SK-N-SH (cell line): ENCODE measurements at regions not wholly inside any gene's neighbourhood (a gene's known extent, or its start where the extent isn't known, plus 50 kb on each side); places are given as distances from the start of the nearest gene placed in this dataset.

Experiments
- CTCF ChIA-PET: fragments of 300-600, 350-600 bp; formaldehyde crosslinking; extraction: SDS; loops from one replicate; lab custom pipeline; 2021; lab: Yijun Ruan, JAX
- POLR2A ChIA-PET: fragments of 350-600 bp; sonication (Branson Sonifier 250); formaldehyde crosslinking; extraction: SDS; loops from one replicate; lab custom pipeline; 2020; ENCODE audit warnings: antibody characterized with exemption, inconsistent platforms; lab: Yijun Ruan, JAX
- DNase-seq: peaks from one replicate; pipeline ENCODE4 v3.0.0; 2012
- H2AFZ ChIP-seq: fragments of 200-600 bp; sonication (generic); 2 replicates; pipeline ENCODE4 v1.8.1; 2016; ENCODE audit warnings: antibody characterized with exemption, mild to moderate bottlenecking, low read depth
- H3F3A ChIP-seq: fragments of 200-600 bp; sonication (generic); replicated peaks from 2 replicates; pipeline ENCODE3; 2016; ENCODE audit warnings: antibody characterized with exemption, mild to moderate bottlenecking; ENCODE audit not compliant: insufficient read depth
- H3K27ac ChIP-seq, 2 experiments: fragments of 200-500 bp in 1 of 2; fragments of 200-600 bp in 1 of 2; sonication (Bioruptor generic) in 1 of 2; sonication (generic), shearing (Covaris generic) in 1 of 2; 2 replicates each; pipeline versions ENCODE4 v1.5.1 to v1.6.1; 2014 to 2016; ENCODE audit warnings: low read depth in 2 of 2, inconsistent platforms in 1 of 2, low read length in 1 of 2, mild to moderate bottlenecking in 1 of 2, mixed read lengths in 1 of 2
- H3K27me3 ChIP-seq: fragments of 200-600 bp; sonication (generic), shearing (Covaris generic); 2 replicates; pipeline ENCODE4 v1.6.1; 2016; ENCODE audit warnings: mixed run types; ENCODE audit not compliant: insufficient read depth
- H3K36me3 ChIP-seq, 2 experiments: fragments of 200-500 bp in 1 of 2; fragments of 200-600 bp in 1 of 2; sonication (Bioruptor generic) in 1 of 2; sonication (generic) in 1 of 2; replicated peaks in 1 of 2; 2 replicates each; pipeline versions ENCODE3 to v1.5.1; 2014 to 2016; ENCODE audit warnings: low read length in 1 of 2, mild to moderate bottlenecking in 1 of 2; ENCODE audit not compliant: insufficient read depth in 2 of 2, control insufficient read depth in 1 of 2
- H3K4me1 ChIP-seq, 2 experiments: fragments of 200-500 bp in 1 of 2; fragments of 200-600 bp in 1 of 2; sonication (Bioruptor generic) in 1 of 2; sonication (generic), shearing (Covaris generic) in 1 of 2; 2 replicates each; pipeline versions ENCODE4 v1.5.1 to v1.6.1; 2014 to 2016; ENCODE audit warnings: low read depth in 1 of 2, low read length in 1 of 2, mixed run types in 1 of 2; ENCODE audit not compliant: insufficient read depth in 2 of 2, control insufficient read depth in 1 of 2
- H3K4me2 ChIP-seq: fragments of 200-600 bp; sonication (generic), shearing (Covaris generic); 2 replicates; pipeline ENCODE4 v1.6.1; 2017; ENCODE audit warnings: mixed run types
- H3K4me3 ChIP-seq, 2 experiments: fragments of 200-500 bp in 1 of 2; fragments of 200-600 bp in 1 of 2; sonication (Bioruptor generic) in 1 of 2; sonication (generic), shearing (Covaris generic) in 1 of 2; 2 replicates each; pipeline versions ENCODE4 v1.5.1 to v1.8.1; 2014 to 2016; ENCODE audit warnings: low read depth in 2 of 2, inconsistent platforms in 1 of 2, low read length in 1 of 2, mild to moderate bottlenecking in 1 of 2, mixed read lengths in 1 of 2, moderate library complexity in 1 of 2
- H3K79me2 ChIP-seq: fragments of 200-600 bp; sonication (generic); 2 replicates; pipeline ENCODE4 v1.8.1; 2017; ENCODE audit warnings: mild to moderate bottlenecking; ENCODE audit not compliant: insufficient read depth
- H3K9ac ChIP-seq: fragments of 200-600 bp; sonication (generic); 2 replicates; pipeline ENCODE4 v1.6.1; 2017; ENCODE audit warnings: mixed run types
- H3K9me2 ChIP-seq: fragments of 200-600 bp; sonication (generic); 2 replicates; pipeline ENCODE4 v1.6.1; 2017; ENCODE audit warnings: mixed run types
- H3K9me3 ChIP-seq: fragments of 200-600 bp; sonication (generic); 2 replicates; pipeline ENCODE4 v1.6.1; 2017; ENCODE audit warnings: mixed run types, mild to moderate bottlenecking, moderate library complexity
- H4K20me1 ChIP-seq: fragments of 200-600 bp; sonication (generic); 2 replicates; pipeline ENCODE4 v1.6.1; 2017; ENCODE audit warnings: mild to moderate bottlenecking, mixed run types; ENCODE audit not compliant: insufficient read depth
- FOSL2 ChIP-seq: IDR thresholded peaks from 2 replicates; pipeline ENCODE4 v1.4.0; 2012; ENCODE audit warnings: low read depth, mild to moderate bottlenecking, moderate library complexity, borderline replicate concordance
- GABPA ChIP-seq: IDR thresholded peaks from 2 replicates; pipeline ENCODE4 v1.4.0; 2012; ENCODE audit warnings: low read depth, mild to moderate bottlenecking
- IRF3 ChIP-seq: fragments of 150-350 bp; IDR thresholded peaks from 2 replicates; pipeline ENCODE4 v1.6.1; 2016; ENCODE audit warnings: mild to moderate bottlenecking, low read depth, low read length
- MEF2A ChIP-seq: IDR thresholded peaks from 2 replicates; pipeline ENCODE4 v1.4.0; 2012; ENCODE audit warnings: low read depth, borderline replicate concordance
- MXI1 ChIP-seq: IDR thresholded peaks from 2 replicates; pipeline ENCODE4 v1.6.1; 2012; ENCODE audit warnings: mild to moderate bottlenecking, low read depth, low read length, improper control_type of control experiment
- NFIC ChIP-seq: IDR thresholded peaks from 2 replicates; pipeline ENCODE4 v1.4.0; 2012; ENCODE audit warnings: borderline replicate concordance
- RCOR1 ChIP-seq: fragments of 150-350 bp; IDR thresholded peaks from 2 replicates; pipeline ENCODE4 v1.6.1; 2017; ENCODE audit warnings: antibody characterized with exemption, low read length
- RFX5 ChIP-seq: IDR thresholded peaks from 2 replicates; pipeline ENCODE4 v1.6.1; 2012; ENCODE audit warnings: mild to moderate bottlenecking, improper control_type of control experiment, low read length
- RXRA ChIP-seq: IDR thresholded peaks from 2 replicates; pipeline ENCODE4 v1.4.0; 2012; ENCODE audit warnings: low read depth, mild to moderate bottlenecking, borderline replicate concordance
- SMC3 ChIP-seq: IDR thresholded peaks from 2 replicates; pipeline ENCODE4 v1.6.1; 2012; ENCODE audit warnings: low read depth, low read length, improper control_type of control experiment
- TEAD4 ChIP-seq: IDR thresholded peaks from 2 replicates; pipeline ENCODE4 v1.4.0; 2012; ENCODE audit warnings: mild to moderate bottlenecking, borderline replicate concordance; ENCODE audit not compliant: insufficient read depth
- USF1 ChIP-seq: IDR thresholded peaks from 2 replicates; pipeline ENCODE4 v1.4.0; 2012; ENCODE audit warnings: low read depth, borderline replicate concordance
- WGBS: methylation state at CpG from one replicate; pipeline ENCODE4 v1.1.6; 2017; ENCODE audit warnings: low lambda C conversion rate; 5-methylcytosine and 5-hydroxymethylcytosine counted together
- TF ChIP-seq, protein P1 (sequence below): IDR thresholded peaks from 2 replicates; pipeline ENCODE4; 2012

GRCh38 chr1:229161740-229162139 lies 109.2 kb upstream of the RAB4A start:
- Histone ChIP-seq H4K20me1 (no peaks in the 10 kb centered on the region), H3F3A (no peaks in the 10 kb centered on the region), H3K27ac (no peak overlapping the region), H3K79me2 (no peaks in the 10 kb centered on the region), H3K9me3 (no peaks in the 10 kb centered on the region), H2AFZ (no peak overlapping the region), H3K27me3 (no peaks in the 10 kb centered on the region; the same call in 1 of the 2 replicates), H3K36me3 (no peaks in the 10 kb centered on the region), H3K4me3 (no peak overlapping the region), H3K4me2 (no peak overlapping the region), H3K9ac (no peak overlapping the region), H3K9me2 (no peaks in the 10 kb centered on the region), H3K4me1 (no peaks in the 10 kb centered on the region; a peak in 1 of 4 replicates)
- WGBS, result 50% methylated on average over 2 of the region's 2 CpGs
- DNase-seq, result no peak
- POLR2A ChIA-PET, result no interaction called here
- CTCF ChIA-PET, result interaction anchor here (1.0 to 1.5 kb wide), 2 partner anchors 65 to 498 kb away, joined by 3 to 4 read pairs; no protein-coding TSS in a partner anchor
- TF ChIP-seq RCOR1 (no peak), RXRA (no peak)

- Histone ChIP-seq H3K4me3 (no peak overlapping the region), H3K9me3 (no peaks in the 10 kb centered on the region), H3K27me3 (no peaks in the 10 kb centered on the region; the same call in 1 of the 2 replicates), H3K36me3 (no peaks in the 10 kb centered on the region), H3K27ac (no peak overlapping the region), H3K4me1 (peaks cover 0 to 6% of the 10 kb centered on the region in 2 experiments; a peak in 1 of 4 replicates), H3K4me2 (no peak overlapping the region), H3K9me2 (no peaks in the 10 kb centered on the region), H3K79me2 (no peaks in the 10 kb centered on the region), H2AFZ (no peak overlapping the region), H3K9ac (no peak overlapping the region), H4K20me1 (no peaks in the 10 kb centered on the region), H3F3A (no peaks in the 10 kb centered on the region)
- ChIA-PET CTCF (no interaction called here), POLR2A (no interaction called here)
- 76% methylated on average over 11 of the region's 11 CpGs for WGBS
- TF ChIP-seq MXI1 (no peak), SMC3 (no peak), MEF2A (no peak), USF1 (no peak), RFX5 (no peak), TEAD4 (no peak), NFIC (no peak), GABPA (no peak), FOSL2 (no peak), IRF3 (no peak)
- TF ChIP-seq, protein P1, sequence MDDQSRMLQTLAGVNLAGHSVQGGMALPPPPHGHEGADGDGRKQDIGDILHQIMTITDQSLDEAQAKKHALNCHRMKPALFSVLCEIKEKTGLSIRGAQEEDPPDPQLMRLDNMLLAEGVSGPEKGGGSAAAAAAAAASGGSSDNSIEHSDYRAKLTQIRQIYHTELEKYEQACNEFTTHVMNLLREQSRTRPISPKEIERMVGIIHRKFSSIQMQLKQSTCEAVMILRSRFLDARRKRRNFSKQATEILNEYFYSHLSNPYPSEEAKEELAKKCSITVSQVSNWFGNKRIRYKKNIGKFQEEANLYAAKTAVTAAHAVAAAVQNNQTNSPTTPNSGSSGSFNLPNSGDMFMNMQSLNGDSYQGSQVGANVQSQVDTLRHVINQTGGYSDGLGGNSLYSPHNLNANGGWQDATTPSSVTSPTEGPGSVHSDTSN, result no peak
- DNase-seq, result no peak
Observed at GRCh38 chr1:229162825-229163515, 107.9 kb upstream of the RAB4A start.
